C4-2B (cell line): ENCODE measurements at regions not wholly inside any gene's neighbourhood (a gene's known extent, or its start where the extent isn't known, plus 50 kb on each side); places are given as distances from the start of the nearest gene placed in this dataset.

Experiments
- H3K27ac ChIP-seq: fragments of 450-650 bp; 2 replicates; pipeline ENCODE4 v1.5.1; 2017
- ZFX ChIP-seq: fragments of 450-650 bp; IDR thresholded peaks from 2 replicates; pipeline ENCODE4 v1.6.1; 2017
- TF ChIP-seq, protein P1 (sequence below): fragments of 450-650 bp; conservative IDR thresholded peaks from 2 replicates; pipeline ENCODE4 v1.5.1; 2017; ENCODE audit warnings: mild to moderate bottlenecking

DNA sequence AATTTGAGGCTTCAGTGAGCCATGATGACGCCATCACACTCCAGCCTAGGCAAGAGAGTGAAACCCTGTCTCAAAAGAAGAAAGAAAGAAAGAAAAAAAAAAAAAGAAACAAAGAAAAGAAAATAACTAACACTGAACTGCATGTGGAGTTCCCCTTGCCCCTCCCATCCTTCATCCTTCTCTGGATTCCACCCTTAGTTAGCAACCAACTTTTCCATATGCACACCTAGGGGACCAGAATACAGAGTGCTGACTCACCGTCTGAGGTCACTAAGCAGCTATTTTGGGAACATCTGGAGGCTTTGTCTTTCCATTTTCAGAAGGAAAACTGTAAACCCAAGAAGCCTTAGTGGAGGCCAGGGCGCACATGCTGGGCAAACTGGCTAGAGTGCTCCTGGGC lies 257.4 kb downstream of the MAFB start:
- TF ChIP-seq, protein P1, sequence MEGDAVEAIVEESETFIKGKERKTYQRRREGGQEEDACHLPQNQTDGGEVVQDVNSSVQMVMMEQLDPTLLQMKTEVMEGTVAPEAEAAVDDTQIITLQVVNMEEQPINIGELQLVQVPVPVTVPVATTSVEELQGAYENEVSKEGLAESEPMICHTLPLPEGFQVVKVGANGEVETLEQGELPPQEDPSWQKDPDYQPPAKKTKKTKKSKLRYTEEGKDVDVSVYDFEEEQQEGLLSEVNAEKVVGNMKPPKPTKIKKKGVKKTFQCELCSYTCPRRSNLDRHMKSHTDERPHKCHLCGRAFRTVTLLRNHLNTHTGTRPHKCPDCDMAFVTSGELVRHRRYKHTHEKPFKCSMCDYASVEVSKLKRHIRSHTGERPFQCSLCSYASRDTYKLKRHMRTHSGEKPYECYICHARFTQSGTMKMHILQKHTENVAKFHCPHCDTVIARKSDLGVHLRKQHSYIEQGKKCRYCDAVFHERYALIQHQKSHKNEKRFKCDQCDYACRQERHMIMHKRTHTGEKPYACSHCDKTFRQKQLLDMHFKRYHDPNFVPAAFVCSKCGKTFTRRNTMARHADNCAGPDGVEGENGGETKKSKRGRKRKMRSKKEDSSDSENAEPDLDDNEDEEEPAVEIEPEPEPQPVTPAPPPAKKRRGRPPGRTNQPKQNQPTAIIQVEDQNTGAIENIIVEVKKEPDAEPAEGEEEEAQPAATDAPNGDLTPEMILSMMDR = no peak
- TF ChIP-seq ZFX = no peak

DNA sequence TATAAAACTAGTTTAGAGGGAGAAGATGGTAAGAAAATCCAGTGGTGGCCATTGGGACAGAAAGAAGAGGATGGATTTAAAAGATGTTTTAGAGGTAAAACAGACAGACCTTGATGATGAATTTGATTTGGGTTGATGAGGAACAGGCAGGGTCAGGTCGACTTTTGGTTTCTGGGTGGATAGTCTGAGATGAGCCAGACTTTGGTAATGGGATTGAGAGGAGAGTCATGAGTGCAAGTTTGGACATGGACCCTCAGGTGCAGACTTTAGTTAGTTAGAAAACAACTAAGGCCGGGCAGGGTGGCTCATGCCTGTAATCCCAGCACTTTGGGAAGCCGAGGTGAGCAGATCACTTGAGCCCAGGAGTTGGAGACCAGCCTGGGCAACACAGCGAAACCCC lies 257.9 kb downstream of the MAFB start:
- TF ChIP-seq ZFX = no peak
- TF ChIP-seq, protein P1 = no peak
- H3K27ac ChIP-seq = no peak overlapping the region

More for the DNA sequence above, 257.4 kb downstream of the MAFB start:
- H3K27ac ChIP-seq = no peak overlapping the region

DNA sequence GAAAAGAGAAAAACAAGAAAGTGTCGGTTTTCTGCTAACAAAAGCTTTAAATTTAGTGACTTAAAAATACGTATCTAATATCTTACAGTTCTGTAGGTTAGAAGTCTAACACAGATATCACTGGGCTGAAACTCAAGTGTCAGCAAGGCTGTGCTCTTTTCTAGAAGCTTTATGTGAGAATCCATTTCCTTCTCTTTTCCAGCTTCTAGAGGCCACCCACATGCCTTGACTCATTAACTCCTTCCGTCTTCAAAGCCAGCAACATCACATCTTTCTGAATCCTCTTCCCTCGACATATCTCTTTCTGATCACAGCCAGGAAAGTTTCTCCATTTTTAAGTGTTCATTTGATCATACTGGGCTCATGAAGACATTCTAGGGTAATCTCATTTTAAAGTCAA lies 262.0 kb downstream of the MAFB start:
- no peak overlapping the region for H3K27ac ChIP-seq
- TF ChIP-seq, protein P1 = no peak
- TF ChIP-seq ZFX = no peak

DNA sequence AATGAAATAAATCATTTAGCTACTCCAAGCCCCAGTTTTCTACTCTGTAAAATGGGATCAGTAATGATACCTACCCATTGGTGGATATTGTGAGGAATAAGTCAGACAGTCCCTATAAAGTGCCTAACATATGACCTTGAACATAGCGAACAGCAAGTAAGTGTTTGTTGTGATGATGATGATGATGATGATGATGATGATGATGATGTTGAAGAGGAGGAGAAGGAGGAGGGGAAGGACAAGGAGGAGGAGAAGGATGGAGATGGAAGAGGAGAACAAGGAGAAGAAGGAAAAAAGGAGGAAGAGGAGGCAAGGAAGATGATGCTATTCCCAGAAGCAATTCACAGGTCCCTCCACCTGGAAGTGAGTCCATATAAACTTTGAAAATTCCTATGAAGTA lies 264.3 kb downstream of the MAFB start:
- no peak overlapping the region for H3K27ac ChIP-seq
- TF ChIP-seq, protein P1 = no peak
- TF ChIP-seq ZFX = no peak

DNA sequence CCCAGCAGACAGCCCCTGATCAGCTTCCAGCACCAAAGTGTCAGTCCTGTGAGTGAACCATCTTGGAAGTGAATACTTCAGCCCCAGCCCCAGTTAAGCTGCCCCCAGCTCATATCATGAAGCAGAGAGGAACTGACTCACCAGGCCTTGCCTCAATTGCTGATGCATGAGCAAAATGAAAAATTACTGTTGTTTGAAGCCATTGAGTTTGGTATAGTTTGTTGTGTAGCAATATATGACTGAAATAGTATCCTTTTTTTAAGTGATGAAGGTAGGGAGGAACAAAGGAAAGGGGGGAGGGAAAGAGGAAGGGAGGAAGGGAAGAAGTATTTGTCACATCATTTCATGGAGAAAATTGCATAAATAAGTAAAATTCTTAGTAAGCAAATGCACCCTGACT lies 266.4 kb downstream of the MAFB start:
- no peak for TF ChIP-seq ZFX
- TF ChIP-seq, protein P1 = no peak
- H3K27ac ChIP-seq = no peak overlapping the region

DNA sequence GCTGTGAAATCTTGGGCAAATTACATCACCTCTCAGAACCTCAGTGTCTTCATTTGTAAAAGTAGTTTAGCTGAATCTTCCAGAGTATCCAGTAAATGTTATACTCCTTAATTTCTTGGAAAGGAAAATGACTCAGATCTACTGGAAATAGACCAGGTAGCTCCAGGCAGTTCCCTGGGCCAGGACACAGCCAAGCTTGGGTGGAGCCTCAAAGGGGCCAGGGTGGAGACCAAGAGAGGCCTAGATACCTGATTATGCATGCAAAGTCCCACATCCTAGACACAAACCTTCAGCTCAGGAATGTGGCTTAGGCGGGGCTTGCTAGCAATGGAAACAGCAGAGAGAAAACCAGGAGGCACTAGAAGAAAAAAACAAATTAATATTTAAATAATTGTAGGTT lies 272.8 kb downstream of the MAFB start:
- peak overlapping the region; percentile 85 for H3K27ac ChIP-seq
- no peak for TF ChIP-seq ZFX
- TF ChIP-seq, protein P1 = no peak

DNA sequence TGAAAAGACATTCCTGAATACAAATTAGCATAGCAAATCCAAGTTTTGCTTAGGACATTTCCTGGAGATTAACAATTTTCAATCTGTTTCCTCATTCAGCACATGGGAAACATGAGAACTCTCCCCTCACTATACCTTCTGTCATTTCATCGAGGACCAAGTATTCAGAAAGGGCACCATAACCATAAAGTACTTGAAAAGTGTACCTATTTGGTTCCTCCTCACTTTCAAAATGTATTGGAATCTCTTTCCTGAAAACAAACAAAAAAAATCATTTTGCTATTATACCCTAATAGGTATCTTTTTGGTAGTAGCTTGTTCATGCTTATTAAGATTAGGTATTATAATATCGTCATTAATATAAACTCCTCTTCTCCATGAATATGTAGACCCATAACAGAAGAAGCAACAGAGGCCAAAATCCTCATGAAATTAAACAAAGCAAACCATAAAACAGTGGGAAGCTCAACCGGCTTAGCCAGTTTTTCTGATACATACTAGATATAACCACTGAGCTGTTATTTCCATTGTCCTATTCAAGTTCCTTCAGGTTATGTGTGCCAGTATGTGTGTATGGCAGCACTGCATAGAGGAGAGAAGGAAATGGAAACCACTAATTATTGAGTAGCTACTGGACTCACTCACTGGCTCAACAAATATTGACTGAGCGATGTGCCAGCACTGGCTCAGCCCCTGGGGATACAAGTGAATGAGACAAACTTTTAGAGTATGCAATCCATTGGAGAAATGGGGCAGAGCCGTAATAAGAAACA lies 274.0 kb downstream of the MAFB start:
- TF ChIP-seq, protein P1 = no peak
- no peak for TF ChIP-seq ZFX
- peak overlapping the region; percentile 85; the same call in 1 of the 2 replicates for H3K27ac ChIP-seq
